ENCODE measurements at regions not wholly inside any gene's neighbourhood (a gene's known extent, or its start where the extent isn't known, plus 50 kb on each side); places are given as distances from the start of the nearest gene placed in this dataset.

- H3K4me3 ChIP-seq (ENCODE audit: low read depth, low read length) = no peak overlapping the region
- TF ChIP-seq, protein P1, sequence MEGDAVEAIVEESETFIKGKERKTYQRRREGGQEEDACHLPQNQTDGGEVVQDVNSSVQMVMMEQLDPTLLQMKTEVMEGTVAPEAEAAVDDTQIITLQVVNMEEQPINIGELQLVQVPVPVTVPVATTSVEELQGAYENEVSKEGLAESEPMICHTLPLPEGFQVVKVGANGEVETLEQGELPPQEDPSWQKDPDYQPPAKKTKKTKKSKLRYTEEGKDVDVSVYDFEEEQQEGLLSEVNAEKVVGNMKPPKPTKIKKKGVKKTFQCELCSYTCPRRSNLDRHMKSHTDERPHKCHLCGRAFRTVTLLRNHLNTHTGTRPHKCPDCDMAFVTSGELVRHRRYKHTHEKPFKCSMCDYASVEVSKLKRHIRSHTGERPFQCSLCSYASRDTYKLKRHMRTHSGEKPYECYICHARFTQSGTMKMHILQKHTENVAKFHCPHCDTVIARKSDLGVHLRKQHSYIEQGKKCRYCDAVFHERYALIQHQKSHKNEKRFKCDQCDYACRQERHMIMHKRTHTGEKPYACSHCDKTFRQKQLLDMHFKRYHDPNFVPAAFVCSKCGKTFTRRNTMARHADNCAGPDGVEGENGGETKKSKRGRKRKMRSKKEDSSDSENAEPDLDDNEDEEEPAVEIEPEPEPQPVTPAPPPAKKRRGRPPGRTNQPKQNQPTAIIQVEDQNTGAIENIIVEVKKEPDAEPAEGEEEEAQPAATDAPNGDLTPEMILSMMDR (IDR thresholded peaks at IDR 0.05; ENCODE audit: low read depth, low read length, missing control alignments) = no peak
- in situ Hi-C loops (cut with HindIII; ENCODE audit: low sequenced_read_pairs) = no loop called here
- DNase-seq (ENCODE audit: low read depth) = no peak
These were observed 381.9 kb downstream of the PRDM5 start for GRCh38 chr4:120540625-120541024.

GRCh38 chr4:120536884-120537283, 385.6 kb downstream of the PRDM5 start:
- TF ChIP-seq, protein P1 (IDR thresholded peaks at IDR 0.05; ENCODE audit: low read depth, low read length, missing control alignments) = no peak
- in situ Hi-C loops (cut with HindIII; ENCODE audit: low sequenced_read_pairs) = no loop called here
- DNase-seq (ENCODE audit: low read depth) = no peak
- H3K4me3 ChIP-seq (ENCODE audit: low read depth, low read length) = no peak overlapping the region

DNA sequence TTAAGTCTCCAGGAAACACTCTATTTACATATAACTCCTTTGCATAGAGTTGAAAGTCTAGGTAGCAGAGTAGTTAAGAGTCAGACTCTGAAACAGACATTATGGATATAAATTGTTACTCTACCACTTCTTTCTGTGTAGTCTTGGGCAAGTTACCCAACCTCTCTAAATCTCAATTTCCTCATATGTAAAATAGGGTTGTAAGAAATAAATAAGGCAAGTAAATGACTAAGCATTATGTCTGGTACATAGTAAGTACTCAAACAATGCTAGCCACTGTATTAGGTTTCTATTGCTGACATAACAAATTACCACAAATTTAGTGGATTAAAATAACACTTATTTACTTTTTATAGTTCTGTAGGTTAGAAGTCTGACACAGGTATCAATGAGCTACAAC, 394.1 kb downstream of the PRDM5 start:
- in situ Hi-C loops (cut with HindIII; ENCODE audit: low sequenced_read_pairs) = no loop called here
- DNase-seq (ENCODE audit: low read depth) = no peak
- no peak overlapping the region for H3K4me3 ChIP-seq (ENCODE audit: low read depth, low read length)
- TF ChIP-seq, protein P1 (IDR thresholded peaks at IDR 0.05; ENCODE audit: low read depth, low read length, missing control alignments) = no peak

GRCh38 chr4:120526033-120526432, 396.5 kb downstream of the PRDM5 start:
- no peak for DNase-seq (ENCODE audit: low read depth)
- H3K4me3 ChIP-seq (ENCODE audit: low read depth, low read length) = no peak overlapping the region
- TF ChIP-seq, protein P1 (IDR thresholded peaks at IDR 0.05; ENCODE audit: low read depth, low read length, missing control alignments) = no peak
- in situ Hi-C loops (cut with HindIII; ENCODE audit: low sequenced_read_pairs) = no loop called here

DNA sequence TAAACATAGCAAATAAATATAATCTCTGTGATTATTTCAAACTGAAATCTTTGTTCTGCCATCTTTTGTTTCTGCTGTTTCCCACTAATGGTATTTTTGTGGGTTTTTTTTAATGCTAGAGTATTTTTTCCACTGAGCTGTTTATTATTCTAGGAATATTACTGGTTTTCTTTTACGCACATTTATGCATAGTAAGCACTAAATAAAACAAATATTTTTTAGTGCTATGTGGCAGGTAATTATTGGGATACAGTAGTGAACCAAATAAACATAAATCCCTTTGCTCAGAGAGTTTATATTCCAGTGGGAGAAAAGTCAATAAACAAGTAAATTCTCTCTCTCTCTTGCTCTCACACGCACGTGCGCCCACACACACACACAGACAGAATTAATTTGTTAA, 397.4 kb downstream of the PRDM5 start:
- H3K4me3 ChIP-seq (ENCODE audit: low read depth, low read length) = no peak overlapping the region
- TF ChIP-seq, protein P1 (IDR thresholded peaks at IDR 0.05; ENCODE audit: low read depth, low read length, missing control alignments) = no peak
- in situ Hi-C loops (cut with HindIII; ENCODE audit: low sequenced_read_pairs) = no loop called here
- DNase-seq (ENCODE audit: low read depth) = no peak

GRCh38 chr4:120524237-120524636, 398.3 kb downstream of the PRDM5 start:
- in situ Hi-C loops (cut with HindIII; ENCODE audit: low sequenced_read_pairs) = no loop called here
- H3K4me3 ChIP-seq (ENCODE audit: low read depth, low read length) = no peak overlapping the region
- TF ChIP-seq, protein P1 (IDR thresholded peaks at IDR 0.05; ENCODE audit: low read depth, low read length, missing control alignments) = no peak
- DNase-seq (ENCODE audit: low read depth) = no peak

DNA sequence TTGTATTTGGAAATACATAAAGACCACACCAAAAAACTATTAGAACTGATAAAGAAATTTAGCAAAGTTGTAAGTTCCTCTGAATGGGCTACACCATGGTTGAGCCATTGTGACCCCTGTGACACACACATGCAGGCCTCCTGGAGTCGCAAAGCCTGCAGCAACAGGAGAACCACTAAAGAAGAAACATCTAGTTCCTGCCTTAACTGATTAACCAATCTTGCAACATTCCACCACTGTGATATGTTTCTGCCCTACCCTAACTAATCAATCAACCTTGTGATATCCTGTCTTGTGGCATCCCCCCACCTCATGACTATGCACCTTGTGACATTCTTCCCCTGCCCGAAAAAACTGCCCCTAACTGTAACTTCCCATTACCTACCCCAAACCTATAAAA, 401.8 kb downstream of the PRDM5 start:
- DNase-seq (ENCODE audit: low read depth) = no peak
- TF ChIP-seq, protein P1 (IDR thresholded peaks at IDR 0.05; ENCODE audit: low read depth, low read length, missing control alignments) = no peak
- no peak overlapping the region for H3K4me3 ChIP-seq (ENCODE audit: low read depth, low read length)
- in situ Hi-C loops (cut with HindIII; ENCODE audit: low sequenced_read_pairs) = no loop called here

Measured in astrocyte of the cerebellum (primary cell).